ENCODE measurements at regions not wholly inside any gene's neighbourhood (a gene's known extent, or its start where the extent isn't known, plus 50 kb on each side); places are given as distances from the start of the nearest gene placed in this dataset.

- TF ChIP-seq EZH2 (IDR thresholded peaks at IDR 0.05; ENCODE audit: insufficient read depth, poor library complexity, severe bottlenecking) (no peak), EZH2phosphoT487 (IDR thresholded peaks at IDR 0.05; ENCODE audit: insufficient read depth, low read depth) (no peak)
These were observed 133.8 kb downstream of the HHIPL2 start for GRCh38 chr1:222413991-222414549.

All from GM23248 (cell line).